ENCODE measurements at regions not wholly inside any gene's neighbourhood (a gene's known extent, or its start where the extent isn't known, plus 50 kb on each side); places are given as distances from the start of the nearest gene placed in this dataset.

GRCh38 chr12:88921890-88922532 is 341.7 kb upstream of the KITLG start:
- H3K36me3 ChIP-seq (ENCODE audit: insufficient read depth, low read length): no peaks in the 10 kb centered on the region
- no peak for DNase-seq (ENCODE audit: low read depth, low spot score)
- H3K4me3 ChIP-seq: no peak overlapping the region
- no peak for TF ChIP-seq POLR2AphosphoS5 (IDR thresholded peaks at IDR 0.05; ENCODE audit: borderline replicate concordance, low read depth, low read length)
- TF ChIP-seq EZH2 (IDR thresholded peaks at IDR 0.05): no peak
- no peak for TF ChIP-seq FOXP2 (optimal IDR thresholded peaks at IDR 0.05; ENCODE audit: control extremely low read depth, extremely low read length, insufficient read depth)
- no peak overlapping the region for H3K27ac ChIP-seq
- H3K9ac ChIP-seq (ENCODE audit: insufficient read length): no peak overlapping the region
- H3K9me3 ChIP-seq (ENCODE audit: low read depth, low read length): no peaks in the 10 kb centered on the region

DNA sequence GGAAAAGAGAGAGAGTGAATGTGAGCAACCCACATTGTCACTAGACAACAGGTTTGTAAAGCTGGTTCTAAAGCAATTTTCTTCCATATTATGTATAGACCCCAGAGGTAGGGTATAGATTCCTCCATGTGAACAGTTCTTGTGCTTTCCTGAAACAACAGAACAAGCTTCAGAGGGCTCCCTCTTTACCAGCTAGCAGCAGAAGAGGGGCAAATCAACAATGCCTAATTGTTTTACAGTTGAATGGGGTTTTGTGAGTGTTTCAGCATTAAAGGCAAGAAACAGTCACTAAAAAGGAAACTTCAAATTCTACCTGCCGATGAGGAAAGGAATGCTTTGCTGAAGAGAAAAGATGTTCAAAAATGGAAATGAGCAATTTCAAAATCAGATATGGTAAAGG is 341.2 kb upstream of the KITLG start:
- H3K27ac ChIP-seq: no peak overlapping the region
- no peaks in the 10 kb centered on the region for H3K36me3 ChIP-seq (ENCODE audit: insufficient read depth, low read length)
- no peak overlapping the region for H3K9ac ChIP-seq (ENCODE audit: insufficient read length)
- H3K9me3 ChIP-seq (ENCODE audit: low read depth, low read length): no peaks in the 10 kb centered on the region
- H3K4me3 ChIP-seq: no peak overlapping the region
- no peak for TF ChIP-seq EZH2 (IDR thresholded peaks at IDR 0.05)
- no peak for TF ChIP-seq FOXP2 (optimal IDR thresholded peaks at IDR 0.05; ENCODE audit: control extremely low read depth, extremely low read length, insufficient read depth)
- no peak for TF ChIP-seq POLR2AphosphoS5 (IDR thresholded peaks at IDR 0.05; ENCODE audit: borderline replicate concordance, low read depth, low read length)
- no peak for DNase-seq (ENCODE audit: low read depth, low spot score)

- no peak overlapping the region for H3K9ac ChIP-seq (ENCODE audit: insufficient read length)
- no peak for DNase-seq (ENCODE audit: low read depth, low spot score)
- no peaks in the 10 kb centered on the region for H3K36me3 ChIP-seq (ENCODE audit: insufficient read depth, low read length)
- no peak overlapping the region for H3K4me3 ChIP-seq
- H3K9me3 ChIP-seq (ENCODE audit: low read depth, low read length): no peaks in the 10 kb centered on the region
- H3K27ac ChIP-seq: no peak overlapping the region
- TF ChIP-seq FOXP2 (optimal IDR thresholded peaks at IDR 0.05; ENCODE audit: control extremely low read depth, extremely low read length, insufficient read depth) (no peak), POLR2AphosphoS5 (IDR thresholded peaks at IDR 0.05; ENCODE audit: borderline replicate concordance, low read depth, low read length) (no peak), EZH2 (IDR thresholded peaks at IDR 0.05) (no peak)
Observed at GRCh38 chr12:88918161-88918560, 337.9 kb upstream of the KITLG start.

GRCh38 chr12:88914967-88915366 is 334.7 kb upstream of the KITLG start:
- DNase-seq (ENCODE audit: low read depth, low spot score): no peak
- TF ChIP-seq FOXP2 (optimal IDR thresholded peaks at IDR 0.05; ENCODE audit: control extremely low read depth, extremely low read length, insufficient read depth) (no peak), EZH2 (IDR thresholded peaks at IDR 0.05) (no peak), POLR2AphosphoS5 (IDR thresholded peaks at IDR 0.05; ENCODE audit: borderline replicate concordance, low read depth, low read length) (no peak)

DNA sequence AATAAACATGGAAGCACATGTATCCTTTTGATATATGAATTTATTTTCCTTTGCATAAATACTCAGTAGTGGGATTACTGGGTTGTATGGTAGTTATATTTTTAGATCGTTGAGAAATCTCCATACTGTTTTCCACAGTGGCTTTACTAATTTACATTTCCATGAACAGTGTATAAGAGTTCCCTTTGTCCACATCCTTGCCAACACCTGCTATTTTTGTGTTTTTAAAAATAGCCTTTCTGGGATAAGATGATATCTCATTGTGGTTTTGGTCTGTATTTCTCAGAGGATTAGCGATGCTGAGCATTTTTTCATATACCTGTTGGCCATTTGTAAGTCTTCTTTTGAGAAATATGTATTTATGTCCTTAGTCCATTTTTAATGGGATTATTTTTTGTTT is 329.2 kb upstream of the KITLG start:
- no peaks in the 10 kb centered on the region for H3K36me3 ChIP-seq (ENCODE audit: insufficient read depth, low read length)
- no peaks in the 10 kb centered on the region for H3K9me3 ChIP-seq (ENCODE audit: low read depth, low read length)
- TF ChIP-seq POLR2AphosphoS5 (IDR thresholded peaks at IDR 0.05; ENCODE audit: borderline replicate concordance, low read depth, low read length) (no peak), EZH2 (IDR thresholded peaks at IDR 0.05) (no peak), FOXP2 (optimal IDR thresholded peaks at IDR 0.05; ENCODE audit: control extremely low read depth, extremely low read length, insufficient read depth) (no peak)
- no peak overlapping the region for H3K27ac ChIP-seq
- DNase-seq (ENCODE audit: low read depth, low spot score): no peak
- H3K4me3 ChIP-seq: no peak overlapping the region
- H3K9ac ChIP-seq (ENCODE audit: insufficient read length): no peak overlapping the region

More at GRCh38 chr12:88914967-88915366, 334.7 kb upstream of the KITLG start:
- no peak overlapping the region for H3K9ac ChIP-seq (ENCODE audit: insufficient read length)
- H3K36me3 ChIP-seq (ENCODE audit: insufficient read depth, low read length): no peaks in the 10 kb centered on the region
- H3K27ac ChIP-seq: no peak overlapping the region
- no peak overlapping the region for H3K4me3 ChIP-seq
- H3K9me3 ChIP-seq (ENCODE audit: low read depth, low read length): no peaks in the 10 kb centered on the region

DNA sequence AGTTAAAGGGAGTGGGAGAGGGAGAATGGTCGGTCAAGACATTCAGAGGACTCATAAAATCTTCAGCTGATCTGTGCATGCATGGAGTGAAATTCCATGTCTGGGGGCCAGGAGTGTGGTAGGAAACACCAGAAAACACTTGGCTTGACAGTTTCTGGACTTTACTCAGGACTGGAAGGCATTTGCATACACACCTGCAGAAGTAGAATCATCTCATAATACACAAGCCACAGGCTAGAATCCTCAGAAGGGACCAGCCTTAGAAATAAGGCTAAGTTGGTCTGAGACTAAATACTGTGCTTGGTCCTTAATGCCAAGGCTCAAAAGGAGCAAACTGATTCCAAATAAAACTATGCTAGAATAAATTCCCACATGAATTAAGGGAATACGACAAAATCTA is 328.1 kb upstream of the KITLG start:
- DNase-seq (ENCODE audit: low read depth, low spot score): no peak
- Histone ChIP-seq H3K9ac (ENCODE audit: insufficient read length) (no peak overlapping the region), H3K27ac (no peak overlapping the region), H3K36me3 (ENCODE audit: insufficient read depth, low read length) (no peaks in the 10 kb centered on the region), H3K4me3 (no peak overlapping the region), H3K9me3 (ENCODE audit: low read depth, low read length) (no peaks in the 10 kb centered on the region)
- TF ChIP-seq EZH2 (IDR thresholded peaks at IDR 0.05): no peak
- no peak for TF ChIP-seq POLR2AphosphoS5 (IDR thresholded peaks at IDR 0.05; ENCODE audit: borderline replicate concordance, low read depth, low read length)
- no peak for TF ChIP-seq FOXP2 (optimal IDR thresholded peaks at IDR 0.05; ENCODE audit: control extremely low read depth, extremely low read length, insufficient read depth)

- no peak for DNase-seq (ENCODE audit: low read depth, low spot score)
- TF ChIP-seq POLR2AphosphoS5 (IDR thresholded peaks at IDR 0.05; ENCODE audit: borderline replicate concordance, low read depth, low read length) (no peak), FOXP2 (optimal IDR thresholded peaks at IDR 0.05; ENCODE audit: control extremely low read depth, extremely low read length, insufficient read depth) (no peak), EZH2 (IDR thresholded peaks at IDR 0.05) (no peak)
- Histone ChIP-seq H3K27ac (no peak overlapping the region), H3K9ac (ENCODE audit: insufficient read length) (no peak overlapping the region), H3K9me3 (ENCODE audit: low read depth, low read length) (no peaks in the 10 kb centered on the region), H3K36me3 (ENCODE audit: insufficient read depth, low read length) (no peaks in the 10 kb centered on the region), H3K4me3 (no peak overlapping the region)
Observed at GRCh38 chr12:88904705-88905104, 324.4 kb upstream of the KITLG start.

DNA sequence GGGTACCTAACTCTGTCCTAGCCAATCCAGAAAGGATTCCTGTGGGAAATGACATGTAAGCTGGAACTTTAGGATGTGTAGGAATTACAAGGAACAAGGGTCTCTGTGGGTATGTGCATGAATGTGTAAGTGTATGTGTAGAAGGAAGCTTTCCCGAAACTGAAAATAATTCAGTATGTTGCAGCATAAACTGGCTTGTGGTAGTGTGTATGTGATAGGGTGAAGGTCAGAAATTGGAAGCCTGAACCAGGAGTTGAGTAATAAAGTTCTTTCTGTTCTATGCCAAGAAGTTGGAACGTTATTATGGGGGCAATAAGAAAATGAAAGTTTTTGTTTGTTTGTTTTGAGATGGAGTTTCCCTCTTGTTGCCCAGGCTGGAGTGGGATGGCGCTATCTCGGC is 323.1 kb upstream of the KITLG start:
- TF ChIP-seq FOXP2 (optimal IDR thresholded peaks at IDR 0.05; ENCODE audit: control extremely low read depth, extremely low read length, insufficient read depth): no peak
- TF ChIP-seq EZH2 (IDR thresholded peaks at IDR 0.05): no peak
- no peak for TF ChIP-seq POLR2AphosphoS5 (IDR thresholded peaks at IDR 0.05; ENCODE audit: borderline replicate concordance, low read depth, low read length)
- no peak for DNase-seq (ENCODE audit: low read depth, low spot score)
- Histone ChIP-seq H3K27ac (no peak overlapping the region), H3K36me3 (ENCODE audit: insufficient read depth, low read length) (no peaks in the 10 kb centered on the region), H3K9ac (ENCODE audit: insufficient read length) (no peak overlapping the region), H3K4me3 (no peak overlapping the region), H3K9me3 (ENCODE audit: low read depth, low read length) (no peaks in the 10 kb centered on the region)

DNA sequence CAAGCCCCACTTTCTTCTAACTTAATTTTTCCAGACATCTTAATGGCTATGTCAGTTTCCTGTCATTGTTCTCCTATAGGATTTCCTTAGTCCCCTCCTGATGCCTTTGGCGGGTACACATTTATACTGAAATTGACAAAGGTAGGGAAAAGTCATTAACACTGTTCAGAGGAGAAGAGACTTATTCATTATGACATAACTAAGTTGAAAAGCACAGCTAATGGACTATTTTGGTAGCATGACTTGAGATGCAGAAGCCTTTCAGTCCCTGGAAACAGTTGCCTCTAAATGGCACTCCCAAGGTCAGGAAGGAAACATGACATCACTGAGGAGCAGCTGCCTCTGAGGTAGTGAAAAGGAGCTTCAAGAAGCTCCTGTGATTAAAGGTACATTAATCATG is 317.5 kb upstream of the KITLG start:
- no peak for DNase-seq (ENCODE audit: low read depth, low spot score)
- Histone ChIP-seq H3K9me3 (ENCODE audit: low read depth, low read length) (no peaks in the 10 kb centered on the region), H3K4me3 (no peak overlapping the region), H3K9ac (ENCODE audit: insufficient read length) (no peak overlapping the region), H3K36me3 (ENCODE audit: insufficient read depth, low read length) (no peaks in the 10 kb centered on the region), H3K27ac (no peak overlapping the region)
- no peak for TF ChIP-seq POLR2AphosphoS5 (IDR thresholded peaks at IDR 0.05; ENCODE audit: borderline replicate concordance, low read depth, low read length)
- no peak for TF ChIP-seq FOXP2 (optimal IDR thresholded peaks at IDR 0.05; ENCODE audit: control extremely low read depth, extremely low read length, insufficient read depth)
- no peak for TF ChIP-seq EZH2 (IDR thresholded peaks at IDR 0.05)

All from SK-N-MC (cell line).